Kidney epithelial cell (primary cell): ENCODE measurements at regions not wholly inside any gene's neighbourhood (a gene's known extent, or its start where the extent isn't known, plus 50 kb on each side); places are given as distances from the start of the nearest gene placed in this dataset.
A peak's percentile ranks its signal among the peaks of the same experiment; 100 is the strongest.

ENCODE experiments used
- DNase-seq: peaks from one replicate; pipeline ENCODE4 v3.0.0-alpha.2; 2010; ENCODE audit warnings: low read depth
- H3K27me3 ChIP-seq: 2 replicates; pipeline ENCODE4 v1.6.0; 2011; ENCODE audit warnings: low read length; ENCODE audit not compliant: control insufficient read depth, insufficient read depth
- H3K36me3 ChIP-seq: 2 replicates; pipeline ENCODE4 v1.5.1; 2011; ENCODE audit warnings: low read length; ENCODE audit not compliant: control insufficient read depth, insufficient read depth
- H3K4me3 ChIP-seq: 2 replicates; pipeline ENCODE4 v1.5.1; 2011; ENCODE audit warnings: low read depth, mild to moderate bottlenecking, control low read depth, low read length
- TF ChIP-seq, protein P1 (sequence below): IDR thresholded peaks from 2 replicates; pipeline ENCODE4 v1.5.1; 2011; ENCODE audit warnings: mild to moderate bottlenecking, moderate library complexity, low read length, control low read depth, inconsistent platforms; ENCODE audit not compliant: insufficient read depth, poor library complexity, severe bottlenecking

DNA sequence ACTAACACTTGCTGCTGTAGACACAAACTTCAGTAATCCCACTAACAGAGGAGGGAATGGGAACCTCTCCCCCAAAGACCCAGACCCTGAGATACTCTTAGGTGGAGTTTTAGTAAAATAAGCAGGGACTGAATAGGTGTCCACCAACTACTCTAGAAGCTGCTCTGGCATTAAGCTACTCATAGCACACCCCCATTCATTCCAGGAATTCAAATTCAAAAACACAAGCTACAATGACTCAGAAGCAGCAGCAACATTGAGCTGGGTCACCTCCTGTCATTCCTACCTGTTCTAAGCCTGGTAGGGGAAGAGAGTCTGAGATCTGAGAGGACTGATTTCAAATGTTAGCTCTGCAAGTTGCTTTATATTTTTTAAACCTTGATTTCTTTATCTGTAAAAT, 135.4 kb upstream of the FRMPD4 start:
- Histone ChIP-seq H3K36me3 (no peaks in the 10 kb centered on the region), H3K4me3 (no peak overlapping the region), H3K27me3 (no peaks in the 10 kb centered on the region)
- TF ChIP-seq, protein P1, sequence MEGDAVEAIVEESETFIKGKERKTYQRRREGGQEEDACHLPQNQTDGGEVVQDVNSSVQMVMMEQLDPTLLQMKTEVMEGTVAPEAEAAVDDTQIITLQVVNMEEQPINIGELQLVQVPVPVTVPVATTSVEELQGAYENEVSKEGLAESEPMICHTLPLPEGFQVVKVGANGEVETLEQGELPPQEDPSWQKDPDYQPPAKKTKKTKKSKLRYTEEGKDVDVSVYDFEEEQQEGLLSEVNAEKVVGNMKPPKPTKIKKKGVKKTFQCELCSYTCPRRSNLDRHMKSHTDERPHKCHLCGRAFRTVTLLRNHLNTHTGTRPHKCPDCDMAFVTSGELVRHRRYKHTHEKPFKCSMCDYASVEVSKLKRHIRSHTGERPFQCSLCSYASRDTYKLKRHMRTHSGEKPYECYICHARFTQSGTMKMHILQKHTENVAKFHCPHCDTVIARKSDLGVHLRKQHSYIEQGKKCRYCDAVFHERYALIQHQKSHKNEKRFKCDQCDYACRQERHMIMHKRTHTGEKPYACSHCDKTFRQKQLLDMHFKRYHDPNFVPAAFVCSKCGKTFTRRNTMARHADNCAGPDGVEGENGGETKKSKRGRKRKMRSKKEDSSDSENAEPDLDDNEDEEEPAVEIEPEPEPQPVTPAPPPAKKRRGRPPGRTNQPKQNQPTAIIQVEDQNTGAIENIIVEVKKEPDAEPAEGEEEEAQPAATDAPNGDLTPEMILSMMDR = no peak
- DNase-seq = peak; percentile 31

DNA sequence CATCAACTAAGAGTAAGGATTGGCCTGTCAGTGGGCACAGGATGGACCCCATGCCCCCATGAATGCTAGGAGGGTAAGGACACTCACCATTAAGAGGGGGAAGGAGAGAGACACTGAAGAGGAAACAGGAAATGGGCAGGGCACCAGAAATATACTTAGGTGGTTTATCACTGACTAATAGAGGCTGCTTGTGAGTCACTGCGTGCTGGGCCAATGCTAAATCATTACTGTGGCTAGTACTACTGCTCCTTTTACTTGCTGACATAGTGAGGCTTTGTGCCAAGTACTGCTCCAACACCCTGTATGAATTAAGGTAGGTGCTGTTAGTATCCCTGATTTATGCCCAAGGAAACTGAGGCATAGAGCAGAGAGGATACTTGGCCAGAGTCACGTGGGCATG, 130.4 kb upstream of the FRMPD4 start:
- TF ChIP-seq, protein P1 = no peak
- H3K4me3 ChIP-seq = no peak overlapping the region
- no peaks in the 10 kb centered on the region for H3K27me3 ChIP-seq
- peak; percentile 74 for DNase-seq
- no peaks in the 10 kb centered on the region for H3K36me3 ChIP-seq

DNA sequence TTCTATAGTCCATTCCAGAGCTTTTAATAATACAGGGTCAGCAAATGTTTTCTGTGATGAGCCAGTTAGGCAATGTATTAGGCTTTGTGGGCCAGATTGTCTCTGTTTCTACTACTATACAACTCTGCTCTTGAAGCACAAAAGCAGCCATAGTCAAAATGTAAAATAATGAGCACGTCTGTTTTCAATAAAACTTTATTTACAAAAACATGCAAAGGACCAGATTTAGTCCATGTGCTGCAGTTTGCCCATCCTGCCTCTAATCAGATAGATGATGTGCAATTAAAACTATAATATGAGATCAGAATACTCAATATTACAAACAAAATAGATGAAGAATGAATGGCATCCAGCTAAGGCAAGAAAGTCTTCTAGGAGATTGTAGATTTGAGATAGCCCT, 127.8 kb upstream of the FRMPD4 start:
- no peaks in the 10 kb centered on the region for H3K27me3 ChIP-seq
- TF ChIP-seq, protein P1 = no peak
- H3K4me3 ChIP-seq = no peak overlapping the region
- no peak for DNase-seq
- H3K36me3 ChIP-seq = no peaks in the 10 kb centered on the region

DNA sequence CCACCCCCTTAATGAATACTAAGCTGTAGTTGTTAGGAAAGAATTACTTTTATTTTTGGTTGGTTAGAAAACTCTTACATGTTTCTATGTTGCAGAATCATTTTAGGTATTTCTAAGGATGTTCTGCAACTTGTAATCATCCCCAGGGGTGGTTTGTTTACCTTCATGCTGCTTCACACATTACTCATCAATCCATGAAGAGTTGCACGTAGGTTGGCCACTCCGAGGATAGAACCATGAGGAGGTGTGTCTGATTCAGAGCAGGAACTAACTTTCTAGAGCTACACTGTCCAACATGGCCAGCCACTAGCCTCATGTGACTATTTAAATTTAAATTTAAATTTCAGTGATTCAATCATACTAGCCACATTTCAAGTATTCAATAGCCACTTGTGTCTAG, 127.2 kb upstream of the FRMPD4 start:
- no peak overlapping the region for H3K4me3 ChIP-seq
- H3K36me3 ChIP-seq = no peaks in the 10 kb centered on the region
- DNase-seq = peak; percentile 12
- H3K27me3 ChIP-seq = no peaks in the 10 kb centered on the region
- TF ChIP-seq, protein P1 = no peak

DNA sequence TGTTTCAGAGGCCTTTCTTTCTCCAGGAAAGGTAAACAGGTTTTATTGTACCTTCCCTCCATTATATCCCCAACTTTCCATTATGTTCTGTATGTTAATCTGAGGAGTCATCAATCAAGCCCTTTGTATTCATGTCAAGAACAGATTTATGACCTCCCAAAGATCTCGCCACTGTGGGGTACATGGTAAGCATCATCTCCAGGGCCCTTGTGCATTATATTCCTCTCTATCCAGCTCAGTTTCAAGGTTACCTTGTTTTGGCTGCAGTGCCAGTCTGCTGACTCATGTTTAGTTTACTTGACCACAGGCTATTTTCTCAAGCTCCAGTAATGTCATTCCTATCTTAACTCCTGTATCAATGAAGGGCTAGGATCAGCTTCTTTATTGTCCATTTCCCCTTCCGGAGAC, 125.1 kb upstream of the FRMPD4 start:
- peak; percentile 63 for DNase-seq
- H3K4me3 ChIP-seq = no peak overlapping the region
- H3K27me3 ChIP-seq = no peaks in the 10 kb centered on the region
- TF ChIP-seq, protein P1 = no peak
- no peaks in the 10 kb centered on the region for H3K36me3 ChIP-seq

DNA sequence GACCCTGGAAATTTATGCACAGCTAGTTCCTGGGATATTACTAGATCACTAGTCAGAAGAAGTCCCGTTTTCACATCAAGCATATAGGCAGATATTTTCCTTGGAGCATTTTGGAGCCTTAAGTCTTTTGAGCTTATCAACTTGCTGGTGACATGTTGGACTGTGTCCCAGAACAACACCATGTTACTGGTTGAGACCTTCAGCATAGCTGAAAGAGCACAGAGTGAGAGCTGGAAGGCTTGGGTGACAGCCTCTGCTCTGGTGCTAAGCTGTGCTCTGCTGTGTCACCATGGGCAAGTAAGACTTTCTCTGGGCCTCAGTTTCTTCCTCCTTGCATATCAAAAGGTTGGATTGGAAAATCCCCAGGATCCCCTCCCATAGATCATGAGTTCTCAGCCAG, 116.6 kb upstream of the FRMPD4 start:
- Histone ChIP-seq H3K36me3 (no peaks in the 10 kb centered on the region), H3K4me3 (no peak overlapping the region), H3K27me3 (no peaks in the 10 kb centered on the region)
- DNase-seq = no peak
- TF ChIP-seq, protein P1 = no peak
